HG02885 (cell line): ENCODE measurements at regions not wholly inside any gene's neighbourhood (a gene's known extent, or its start where the extent isn't known, plus 50 kb on each side); places are given as distances from the start of the nearest gene placed in this dataset.

Experiments used
- ATAC-seq: cut with Tn5 transposase; IDR thresholded peaks from one replicate; pipeline ENCODE4 v1.9.1; 2021; ENCODE audit warnings: mild to moderate bottlenecking; ENCODE audit not compliant: unreplicated experiment, poor library complexity

DNA sequence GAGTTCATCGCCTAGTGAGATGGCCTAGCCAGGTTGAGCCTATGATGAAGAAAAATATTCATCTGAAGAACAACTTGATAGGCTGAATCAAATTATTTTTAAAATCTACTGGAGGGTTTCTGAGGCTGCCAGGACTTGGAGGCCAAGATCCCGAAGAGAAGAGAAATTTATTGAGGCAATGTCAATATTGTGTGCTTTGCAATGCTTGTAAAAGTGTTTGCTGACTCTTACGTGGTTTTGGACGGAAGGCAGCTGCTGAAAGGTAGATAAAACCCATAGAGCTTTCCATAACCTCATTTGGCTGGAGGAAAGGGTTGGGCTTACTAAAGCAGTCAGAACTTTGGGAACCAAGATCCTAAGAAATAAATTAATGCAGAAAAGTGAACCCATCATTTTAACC lies 361.0 kb upstream of the IL12A start:
- no peak for ATAC-seq

DNA sequence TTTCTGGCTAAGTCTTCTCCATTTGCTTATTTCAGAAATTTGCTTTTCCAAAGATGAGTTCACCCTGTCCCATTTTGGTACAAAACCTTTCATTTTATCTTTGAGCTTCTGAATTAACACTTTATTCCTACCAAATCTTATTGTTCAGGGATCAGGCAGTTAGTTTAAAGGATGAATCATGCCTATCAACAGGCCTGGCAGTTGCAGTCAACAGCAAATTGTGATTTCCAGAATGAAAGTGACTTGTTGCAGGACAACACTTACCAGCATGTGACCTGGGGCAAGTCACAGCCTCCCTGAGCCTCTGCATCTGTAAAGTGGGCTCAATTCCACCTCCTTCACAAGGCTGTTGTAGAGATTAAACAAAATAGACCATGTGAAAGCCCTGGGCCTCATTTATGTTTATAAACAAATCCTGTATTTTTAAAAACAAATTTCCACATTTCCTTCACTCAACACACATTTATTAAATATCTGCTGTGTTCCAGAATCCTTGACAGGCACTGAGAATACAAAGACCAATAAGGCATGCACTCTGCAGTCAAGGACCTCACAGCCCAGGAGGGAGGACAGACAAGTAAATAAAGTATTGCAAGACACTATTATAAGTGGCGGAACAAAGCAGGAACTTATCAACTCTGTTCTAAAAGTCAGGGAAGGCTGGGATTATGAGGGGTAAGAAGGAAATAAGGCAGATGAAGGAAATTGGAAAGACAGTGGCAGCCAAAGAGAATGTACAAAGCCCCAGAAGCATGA lies 359.1 kb upstream of the IL12A start:
- no peak for ATAC-seq

DNA sequence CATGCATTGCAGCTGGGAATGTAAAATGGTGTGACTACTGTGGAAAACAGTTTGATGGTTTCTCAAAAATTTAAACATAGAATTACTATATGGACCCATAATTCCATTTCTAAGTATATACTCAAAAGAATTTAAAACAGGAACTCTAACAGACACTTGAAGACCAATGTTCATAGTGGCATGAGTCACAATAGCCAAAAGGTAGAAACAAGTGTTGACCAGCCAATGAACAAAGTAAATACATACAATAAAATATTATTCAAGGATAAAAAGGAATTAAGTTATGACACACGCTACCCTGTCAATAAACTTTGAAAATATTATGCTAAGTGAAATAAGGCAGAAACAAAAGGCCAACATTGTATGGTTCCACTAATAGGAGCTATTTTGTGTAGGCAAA lies 357.4 kb upstream of the IL12A start:
- no peak for ATAC-seq

DNA sequence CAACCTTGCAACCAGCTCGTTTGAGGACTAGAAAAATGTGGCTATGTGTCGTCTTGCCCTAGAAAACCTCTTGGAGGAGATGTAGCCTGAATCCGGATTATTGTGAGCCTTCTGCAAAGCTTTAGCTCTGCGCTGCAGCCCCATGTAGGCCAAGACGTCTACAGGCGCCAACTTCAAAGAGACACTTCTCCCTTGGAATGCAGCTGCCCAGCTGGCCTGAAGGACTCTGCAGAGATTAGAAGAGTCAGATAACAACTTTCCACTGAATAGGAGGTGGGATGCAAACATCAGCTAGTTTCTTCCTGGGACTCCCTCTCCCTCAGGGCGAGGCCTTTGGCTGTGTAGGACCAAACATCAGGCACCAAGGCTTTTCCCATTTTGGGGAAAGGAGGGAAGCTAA lies 356.5 kb upstream of the IL12A start:
- ATAC-seq: no peak

DNA sequence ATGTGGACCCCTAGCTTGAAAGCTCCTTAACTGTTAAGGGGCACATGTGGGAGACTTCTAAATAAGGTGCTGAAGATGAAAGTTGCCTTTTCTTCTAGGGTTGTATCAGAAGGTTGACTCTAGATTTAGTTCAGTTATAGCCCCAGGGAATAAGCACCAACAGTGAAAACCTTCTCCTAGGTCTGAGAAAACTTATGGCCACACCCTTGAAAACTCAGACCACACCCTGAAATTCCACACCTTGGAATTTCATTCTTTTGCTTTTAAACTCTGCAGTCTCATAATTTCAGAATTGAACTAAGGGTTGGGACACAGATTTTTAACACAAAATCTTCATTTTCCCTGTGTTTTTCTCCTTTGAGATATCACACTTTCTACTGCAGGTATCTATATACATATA lies 355.8 kb upstream of the IL12A start:
- no peak for ATAC-seq

DNA sequence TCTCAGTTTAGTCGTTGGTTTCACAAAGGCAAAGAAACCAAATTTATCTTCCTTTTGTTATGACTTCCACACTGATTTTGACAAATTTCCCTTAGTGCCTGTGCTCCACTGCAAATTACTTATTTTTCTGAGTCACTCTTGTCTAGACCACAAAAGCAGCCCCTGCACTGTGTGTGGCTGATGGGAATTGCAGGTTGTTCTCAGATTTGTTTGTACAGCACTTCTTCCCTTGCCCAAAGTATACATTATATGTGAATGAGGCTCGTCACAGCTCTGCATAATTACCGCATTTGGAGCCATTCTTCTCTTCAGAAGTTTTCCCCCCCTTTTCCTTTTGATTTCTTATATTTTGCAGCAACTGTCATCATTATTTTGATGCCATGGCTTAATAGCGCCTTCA lies 354.2 kb upstream of the IL12A start:
- ATAC-seq: no peak

DNA sequence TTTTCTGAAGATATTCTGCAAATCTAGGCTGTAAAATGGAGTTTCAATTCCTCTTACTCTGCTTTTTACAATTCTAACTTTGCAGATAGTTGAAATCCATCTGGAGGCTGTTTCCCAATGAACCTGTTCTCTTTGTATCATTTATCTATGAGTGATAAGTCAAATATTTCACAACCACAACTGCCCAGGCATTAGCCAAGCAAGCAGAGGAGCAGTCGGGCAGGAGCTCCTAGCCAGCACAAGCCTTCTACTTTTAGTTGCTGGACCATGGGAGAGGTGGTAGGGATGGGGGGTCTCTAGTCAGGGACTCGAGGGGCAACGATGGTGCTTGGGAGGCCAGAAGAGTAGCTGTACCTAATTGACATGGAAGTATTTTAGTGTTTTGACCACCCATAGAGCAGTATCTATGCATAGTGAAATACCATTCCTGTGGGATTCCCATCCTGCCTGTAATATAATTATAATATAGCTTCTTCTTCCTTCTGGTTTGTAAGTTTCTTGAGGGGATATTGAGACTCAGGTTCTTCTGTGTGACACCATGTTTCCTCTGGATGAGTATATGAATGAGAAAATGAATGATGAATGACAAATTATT lies 353.5 kb upstream of the IL12A start:
- ATAC-seq: no peak

DNA sequence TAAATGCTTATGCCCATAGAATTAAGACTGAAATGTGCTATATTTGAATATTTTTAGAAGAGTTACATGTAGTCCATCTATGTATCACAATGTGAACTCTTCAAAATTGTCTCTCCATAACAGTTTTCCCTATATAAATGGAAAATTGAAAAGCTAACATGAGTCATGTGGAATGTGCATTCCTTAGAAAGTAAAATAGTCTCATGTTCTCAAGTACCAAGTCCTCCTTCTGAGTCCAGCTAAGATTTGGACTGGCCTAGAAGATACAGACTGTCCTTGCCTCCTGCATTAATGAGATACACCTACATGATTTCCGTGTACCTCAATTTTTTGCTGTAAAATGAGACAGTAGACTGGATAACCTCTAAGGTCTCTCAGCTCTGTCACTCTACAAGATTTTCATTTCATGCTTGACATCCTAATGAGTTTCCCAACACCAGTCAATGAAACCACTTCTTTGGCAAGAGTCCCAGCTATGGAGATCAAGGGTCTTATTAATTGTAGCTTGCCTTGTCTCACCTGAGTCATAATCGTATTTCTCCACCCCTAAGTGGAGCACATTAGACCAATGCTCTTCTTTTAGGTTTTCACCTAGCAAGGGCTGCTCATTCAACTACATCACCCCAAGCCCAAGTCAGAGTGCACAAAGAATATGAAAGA lies 350.6 kb upstream of the IL12A start:
- no peak for ATAC-seq

DNA sequence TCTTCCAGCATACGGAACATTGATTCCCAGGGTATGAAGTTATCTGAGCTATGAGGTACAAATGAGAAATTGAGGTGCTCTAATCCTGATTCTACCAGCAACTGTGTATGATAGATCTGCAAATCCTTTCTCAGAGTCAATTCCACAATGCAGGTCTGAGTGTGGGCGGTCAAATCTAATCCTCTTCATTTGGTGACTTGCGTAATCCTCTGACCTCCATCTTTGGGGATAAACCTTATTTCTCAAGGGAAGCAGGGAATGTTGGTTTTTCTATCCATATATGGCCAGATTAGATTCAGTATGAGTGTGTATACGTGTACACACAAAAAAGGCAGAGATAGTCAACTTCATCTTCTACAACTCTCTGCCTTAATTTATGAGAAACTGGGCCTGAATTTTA lies 348.4 kb upstream of the IL12A start:
- ATAC-seq: no peak

DNA sequence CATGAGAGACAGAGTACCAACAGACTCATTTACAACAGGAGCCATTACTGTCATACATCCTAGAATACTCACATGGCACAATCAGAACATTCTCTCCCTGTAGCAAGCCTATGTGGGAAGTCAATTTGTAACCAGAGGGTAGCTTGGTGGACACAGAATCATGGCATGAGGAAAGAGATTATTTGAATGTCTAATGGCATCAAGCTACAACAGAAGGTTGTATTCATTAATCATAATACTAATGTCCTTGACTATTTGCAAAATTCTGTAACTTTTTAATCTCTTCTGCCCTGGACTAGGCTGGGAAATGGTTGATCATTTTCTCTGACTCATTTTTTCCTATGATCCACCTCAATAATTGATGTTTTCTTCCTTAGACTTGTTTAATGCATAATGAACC lies 345.2 kb upstream of the IL12A start:
- ATAC-seq: no peak

DNA sequence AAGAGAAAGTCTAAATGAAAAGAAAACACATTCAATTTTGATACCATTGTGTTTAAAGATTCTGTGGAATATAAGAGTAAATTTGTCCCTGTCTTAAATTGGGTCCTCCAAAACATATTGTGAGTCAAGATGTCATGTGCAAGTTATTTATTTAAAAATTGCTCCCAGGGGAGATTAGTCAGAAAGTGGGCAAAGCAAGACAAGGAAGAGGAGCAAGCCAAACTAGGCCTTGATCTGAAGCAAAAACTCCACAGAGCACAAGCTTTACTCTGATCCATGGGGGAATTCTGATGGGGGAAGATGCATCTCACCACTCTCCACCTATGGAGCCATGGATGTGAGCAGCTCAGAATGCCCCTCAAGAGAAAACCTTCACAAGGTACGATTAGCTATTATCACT lies 342.8 kb upstream of the IL12A start:
- no peak for ATAC-seq

DNA sequence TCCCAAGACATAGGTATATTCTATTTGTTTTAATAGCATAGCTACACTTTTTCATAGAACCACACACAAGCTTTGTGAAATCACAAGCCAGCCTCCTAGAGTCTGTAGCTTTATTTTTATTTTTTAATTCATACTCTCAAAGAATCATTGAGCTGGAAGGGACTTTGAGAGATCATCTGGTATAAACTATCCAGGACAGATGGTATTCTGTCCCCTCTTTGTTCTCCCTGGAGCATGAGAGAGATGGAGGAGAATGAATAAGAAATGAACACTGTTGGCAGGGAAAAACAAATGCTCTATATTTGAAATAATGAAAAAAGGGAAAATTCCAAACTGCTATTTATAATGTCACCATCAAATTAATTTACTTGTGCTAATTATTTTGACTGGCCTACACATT lies 338.7 kb upstream of the IL12A start:
- ATAC-seq: no peak

DNA sequence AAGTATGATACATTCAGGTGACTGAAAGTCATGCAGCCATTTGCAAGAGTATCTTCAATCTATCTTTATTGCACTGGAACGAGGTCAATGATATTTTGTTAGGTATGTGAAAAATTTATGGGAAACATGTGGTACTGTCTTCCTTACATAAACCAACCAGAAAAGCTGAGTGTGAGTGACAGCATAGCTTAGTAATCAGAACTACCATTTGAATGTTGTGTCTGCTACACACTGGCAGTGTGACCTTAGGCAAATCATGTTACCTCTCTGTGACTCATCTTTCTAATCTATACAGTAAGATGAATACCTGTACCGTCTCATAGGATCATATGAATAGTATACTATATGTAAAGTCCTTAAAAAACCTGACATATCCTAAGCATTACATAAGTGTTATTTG lies 337.9 kb upstream of the IL12A start:
- no peak for ATAC-seq

DNA sequence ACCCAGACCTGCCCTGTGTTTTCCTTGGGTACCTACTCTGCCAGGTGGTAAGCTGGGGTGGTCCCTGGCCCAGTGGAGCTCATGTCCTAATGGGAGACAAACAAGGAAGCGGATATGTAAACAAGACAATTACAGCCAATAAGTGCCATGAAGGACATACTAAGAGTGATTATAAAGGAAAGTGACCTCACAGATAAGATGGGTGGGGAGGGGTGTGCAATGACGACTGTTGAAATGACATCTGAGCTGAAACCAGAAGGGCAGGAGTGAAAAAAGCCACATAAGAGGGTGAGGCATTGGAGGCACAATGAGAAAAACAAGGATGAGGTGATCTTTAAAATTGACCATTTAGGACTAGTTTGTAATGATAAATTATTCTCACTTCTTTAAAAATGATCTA lies 336.2 kb upstream of the IL12A start:
- ATAC-seq: no peak

DNA sequence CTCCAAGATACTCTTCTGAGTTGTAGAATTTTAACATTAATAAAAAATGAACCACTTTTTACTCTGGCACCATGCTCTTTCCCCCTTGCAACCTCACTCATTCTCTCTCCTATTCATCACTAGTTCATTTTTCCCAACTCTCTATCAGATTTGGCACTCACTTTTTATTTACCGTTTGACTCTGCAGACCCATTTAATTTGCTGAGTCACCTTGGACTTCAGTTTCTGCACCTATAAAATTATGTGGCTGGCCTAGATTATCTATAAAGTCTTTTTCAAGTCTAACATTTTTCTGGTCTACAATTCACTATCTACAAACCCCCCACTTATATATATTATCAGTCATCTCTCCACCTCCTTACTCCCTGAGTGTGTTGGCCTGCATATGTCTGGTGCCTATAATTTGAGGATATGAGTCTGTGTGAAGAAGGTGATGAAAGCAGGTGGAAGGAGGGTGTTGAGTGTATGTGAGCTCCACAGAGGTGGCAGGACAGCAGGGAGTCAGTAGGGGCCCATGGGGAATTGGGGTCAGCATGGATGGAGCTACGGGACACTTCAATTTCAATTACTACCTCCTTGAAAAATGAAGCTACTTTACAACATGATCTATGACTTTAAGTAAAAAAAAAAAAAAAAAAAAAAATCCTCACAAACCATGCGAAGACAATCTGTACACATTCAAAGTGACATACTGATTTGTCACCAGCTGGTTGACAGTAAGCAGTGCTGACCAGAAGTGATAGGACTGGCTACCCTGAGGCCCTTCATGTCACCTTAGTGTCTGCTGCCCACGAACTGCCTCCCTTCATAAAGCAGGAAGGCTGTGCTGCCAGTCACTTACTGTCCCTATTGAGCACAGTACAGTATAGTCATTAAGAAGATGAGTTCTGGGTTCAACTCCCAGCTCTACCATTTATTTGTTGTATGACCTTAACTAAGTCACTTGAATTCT lies 334.2 kb upstream of the IL12A start:
- no peak for ATAC-seq

DNA sequence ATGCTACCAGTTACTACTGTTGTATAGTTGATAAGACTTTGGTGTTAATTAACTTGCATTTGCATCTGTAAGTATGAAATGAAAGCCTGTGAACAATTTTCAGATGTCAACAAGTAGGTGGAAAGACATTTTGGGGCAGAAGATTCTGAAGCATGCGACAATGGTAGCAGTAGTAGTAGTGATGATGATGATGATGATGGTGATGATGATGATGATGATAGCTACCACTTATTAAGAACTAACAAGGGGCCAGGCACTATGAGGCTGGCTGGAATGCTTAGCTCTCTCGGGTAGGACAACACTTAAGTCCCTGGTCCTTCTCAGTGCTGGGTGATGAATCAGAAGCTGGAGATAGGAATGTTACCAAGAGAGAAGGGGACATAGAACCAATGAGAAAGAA lies 333.4 kb upstream of the IL12A start:
- ATAC-seq: no peak

DNA sequence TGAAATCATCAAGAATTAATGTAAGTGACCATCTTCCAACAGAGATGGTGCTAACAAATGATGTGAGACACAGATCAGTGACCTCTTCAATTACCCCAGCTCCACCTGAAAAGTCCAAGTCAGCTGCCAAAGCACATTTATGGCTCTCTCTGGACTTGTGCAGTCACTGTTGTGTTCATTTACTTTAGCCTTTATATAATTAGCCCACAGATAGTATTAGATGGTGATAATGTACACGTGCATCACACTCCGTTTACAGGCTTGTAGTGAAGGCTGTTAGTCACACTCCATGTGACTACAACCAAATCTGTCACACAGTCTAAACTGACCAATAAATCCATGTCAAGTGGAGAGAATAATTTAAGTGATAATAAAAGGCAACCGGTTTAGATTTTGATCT lies 331.5 kb upstream of the IL12A start:
- no peak for ATAC-seq

DNA sequence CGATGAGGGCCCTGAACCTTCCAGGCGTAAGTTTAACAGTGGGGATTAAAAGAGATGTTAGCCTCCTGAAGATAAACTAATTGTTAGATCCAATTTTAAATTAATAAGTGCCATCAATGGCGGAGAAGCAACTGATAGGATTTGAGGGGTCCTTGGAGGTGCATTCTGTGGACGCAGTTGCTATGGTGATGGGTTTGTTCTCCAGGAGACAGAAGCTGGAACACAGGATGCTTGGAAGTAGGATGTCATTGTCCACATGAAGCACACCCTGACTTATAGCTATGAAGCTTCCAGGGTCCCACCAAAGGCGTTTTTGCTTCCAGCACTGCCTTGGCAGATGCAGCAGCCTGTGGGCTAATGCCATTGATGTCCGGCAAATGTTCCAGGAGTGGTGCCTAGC lies 331.0 kb upstream of the IL12A start:
- no peak for ATAC-seq

DNA sequence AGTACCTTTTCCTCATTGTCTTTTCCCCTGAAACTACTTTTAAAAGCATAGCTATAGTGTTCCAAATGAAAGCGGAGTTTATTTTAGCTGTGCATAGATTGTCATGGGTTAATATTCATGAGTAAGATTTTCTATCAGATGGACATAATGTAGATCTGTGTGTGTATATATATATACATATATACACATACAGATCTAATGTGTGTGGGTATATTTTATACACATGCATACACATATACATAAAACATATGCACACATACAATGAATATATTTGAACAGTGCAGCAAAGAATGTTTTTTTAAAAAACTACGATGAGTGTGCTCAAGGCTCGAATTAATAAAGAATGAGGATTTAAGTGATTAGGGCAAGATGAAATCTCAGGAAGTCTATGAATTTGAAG lies 328.3 kb upstream of the IL12A start:
- ATAC-seq: no peak

DNA sequence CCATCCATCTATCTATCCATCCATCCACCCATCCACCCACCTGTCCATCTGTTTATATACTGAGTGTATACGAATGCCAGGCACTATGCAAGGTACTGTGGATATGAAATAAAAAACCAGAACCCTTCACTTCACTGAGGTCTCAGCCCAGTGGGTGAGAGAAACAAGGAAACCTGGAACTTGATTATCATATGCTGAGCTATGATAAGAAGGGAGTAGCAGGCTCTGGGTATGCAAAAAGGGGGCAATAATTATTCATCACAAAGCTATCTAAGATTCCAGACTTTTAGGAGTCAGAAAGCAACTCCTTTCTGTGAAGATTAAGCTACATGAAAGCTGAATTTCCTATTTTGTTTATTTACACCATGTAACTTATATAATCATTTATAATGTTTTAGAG lies 327.7 kb upstream of the IL12A start:
- no peak for ATAC-seq

DNA sequence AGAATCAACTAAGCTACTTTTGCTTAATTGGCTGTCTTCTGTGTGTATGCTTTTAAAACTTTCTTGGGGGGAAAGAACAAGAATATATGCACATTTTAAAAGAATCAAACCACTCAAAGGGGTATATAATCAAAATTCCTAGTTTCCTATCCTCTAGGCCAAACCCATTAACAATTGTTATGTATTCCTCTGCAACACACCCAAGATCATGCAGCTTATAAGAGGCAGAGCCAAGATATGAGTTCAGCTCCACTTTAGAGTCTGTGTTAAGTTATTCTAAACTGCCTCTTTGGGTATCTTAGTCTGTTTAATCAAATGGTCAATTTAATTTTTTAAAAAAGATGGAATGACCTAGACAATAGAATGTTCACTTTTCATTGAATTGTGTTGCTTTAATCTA lies 326.1 kb upstream of the IL12A start:
- ATAC-seq: no peak
